NOMO-1 (cell line): ENCODE measurements at regions not wholly inside any gene's neighbourhood (a gene's known extent, or its start where the extent isn't known, plus 50 kb on each side); places are given as distances from the start of the nearest gene placed in this dataset.

Experiments
- DNase-seq, 2 experiments: peaks; one replicate each; lab custom pipeline; 2025; ENCODE audit not compliant: unreplicated experiment in 2 of 2; lab: John Stamatoyannopoulos, UW

DNA sequence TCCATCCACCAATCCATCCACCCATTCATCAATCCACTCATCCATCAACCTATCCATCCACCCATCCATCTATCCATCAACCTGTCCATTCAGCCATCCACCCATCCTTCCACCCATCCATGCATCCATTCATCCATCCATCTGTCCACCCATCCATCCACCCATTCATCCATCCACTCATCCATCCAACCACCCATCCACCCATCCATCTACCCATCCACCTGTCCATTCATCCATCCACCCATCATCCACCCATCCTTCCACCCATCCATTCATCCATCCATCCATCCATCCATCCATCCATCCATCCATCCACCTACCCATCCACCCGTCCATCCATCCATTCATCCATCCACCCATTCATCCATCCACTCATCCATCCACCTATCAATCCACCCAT is 195.8 kb downstream of the NXNL2 start:
- no peak for DNase-seq

DNA sequence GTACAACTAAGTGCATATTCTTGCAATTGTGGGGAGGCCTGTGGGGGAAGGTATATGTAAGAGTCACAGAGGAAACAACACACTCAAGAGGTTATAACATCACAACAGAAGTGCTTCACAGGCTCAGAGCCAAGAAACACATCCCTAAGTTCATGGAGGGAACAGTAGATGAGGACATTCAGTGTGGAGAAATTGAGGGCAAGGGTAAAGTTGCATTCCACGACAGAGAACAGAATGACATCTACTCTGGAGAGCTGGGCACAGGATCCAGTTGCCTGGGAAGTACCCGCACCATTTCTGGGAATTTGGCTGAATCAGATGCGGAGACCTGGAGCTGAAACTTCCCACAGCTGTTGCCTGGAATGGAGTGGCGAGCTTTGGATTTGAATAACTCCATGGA is 197.2 kb downstream of the NXNL2 start:
- no peak for DNase-seq

DNA sequence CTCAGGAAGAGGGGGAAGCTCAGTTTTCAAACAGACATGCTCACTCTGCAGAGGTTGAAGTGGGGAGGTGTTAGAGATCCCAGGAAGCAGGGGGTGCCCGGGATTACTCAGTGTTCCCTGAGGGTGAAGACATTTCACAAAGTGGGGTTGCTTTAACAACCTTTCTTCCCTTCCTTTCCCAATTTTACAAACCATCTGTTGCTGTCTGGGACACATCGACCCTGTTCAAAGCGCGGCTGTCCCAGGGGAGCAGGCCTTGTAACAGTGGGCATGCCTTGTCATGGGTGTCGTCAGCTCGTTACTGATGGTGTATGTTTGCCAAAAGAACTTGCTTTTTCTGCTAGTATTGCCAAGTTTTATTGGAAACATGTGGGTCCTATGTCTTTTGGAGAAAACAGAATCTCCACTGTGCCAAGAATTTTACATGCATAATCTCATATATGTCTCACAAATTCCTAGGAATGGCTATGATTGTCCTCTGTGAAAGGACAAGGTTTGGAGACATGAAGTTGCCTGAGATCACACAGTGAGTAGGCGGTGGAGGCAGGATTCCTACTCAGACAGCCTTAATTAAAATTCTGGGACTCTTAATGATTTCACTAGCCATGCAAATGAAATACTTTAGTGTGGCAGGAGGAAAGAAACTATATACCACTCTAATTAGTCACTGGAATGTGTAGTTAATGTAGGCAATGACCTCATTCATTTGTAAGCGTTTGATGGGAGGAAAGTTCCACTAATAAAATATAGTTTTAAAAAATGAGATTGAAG is 198.9 kb downstream of the NXNL2 start:
- DNase-seq: no peak

DNA sequence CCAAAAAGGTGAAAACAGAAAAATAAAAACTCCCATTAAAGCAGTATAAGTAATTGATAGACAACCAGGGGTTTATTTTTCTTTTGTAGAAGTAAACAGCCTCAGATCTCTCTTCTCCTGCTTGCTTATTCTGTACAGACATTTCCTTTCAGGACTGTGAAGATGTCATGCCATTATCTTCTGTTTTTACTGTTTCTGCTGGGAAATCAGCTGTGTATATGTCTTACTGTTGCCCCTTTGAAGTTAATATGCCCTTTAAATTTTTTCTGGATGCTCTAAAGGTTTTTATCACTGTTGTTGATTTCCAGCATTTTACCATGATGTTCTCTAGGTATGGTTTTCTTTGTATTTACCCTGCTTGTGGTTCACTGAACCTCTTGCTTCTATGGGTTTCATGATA is 199.5 kb downstream of the NXNL2 start:
- no peak for DNase-seq

DNA sequence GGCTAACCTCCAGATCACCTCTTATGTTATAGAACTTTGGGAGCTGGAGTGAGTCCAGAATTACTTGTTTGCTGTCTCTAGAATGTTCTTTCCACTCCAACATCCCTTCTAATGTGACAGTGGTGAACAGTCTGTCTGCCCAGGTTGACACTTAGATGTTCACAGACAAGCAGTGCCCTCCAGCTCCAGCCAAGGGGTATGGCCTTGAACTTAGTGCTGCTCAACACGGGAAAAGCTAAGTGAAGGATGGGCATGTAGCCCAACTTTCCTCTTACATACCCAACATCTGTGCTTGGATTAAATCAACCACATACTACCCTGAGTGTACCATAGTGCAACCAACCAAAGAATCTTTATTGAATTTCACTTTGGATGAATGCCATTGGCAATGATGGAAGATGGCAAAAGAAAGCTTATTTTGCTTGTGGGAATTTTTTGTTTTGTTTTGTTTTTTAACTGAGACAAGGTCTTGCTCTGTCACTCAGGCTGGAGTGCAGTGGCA is 201.2 kb downstream of the NXNL2 start:
- no peak for DNase-seq

DNA sequence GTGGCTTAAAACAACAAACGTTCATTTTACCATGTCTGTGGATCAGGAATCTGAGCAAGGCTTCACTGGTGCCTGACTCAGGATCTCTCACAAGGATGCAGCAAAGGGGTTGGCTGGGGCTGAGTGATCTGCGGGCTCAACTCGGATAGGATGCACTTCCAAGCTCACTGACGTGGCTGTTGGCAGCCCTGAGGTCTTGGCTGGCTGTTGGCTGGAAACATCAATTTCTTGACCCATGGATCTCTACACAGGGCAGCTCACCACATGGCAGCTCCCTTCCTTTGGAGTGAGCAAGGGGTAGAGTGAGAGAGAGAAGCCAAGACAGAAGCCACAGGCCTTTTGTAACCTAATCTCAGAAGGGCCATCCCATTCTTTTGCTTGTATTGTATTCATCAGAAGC is 202.1 kb downstream of the NXNL2 start:
- no peak for DNase-seq

DNA sequence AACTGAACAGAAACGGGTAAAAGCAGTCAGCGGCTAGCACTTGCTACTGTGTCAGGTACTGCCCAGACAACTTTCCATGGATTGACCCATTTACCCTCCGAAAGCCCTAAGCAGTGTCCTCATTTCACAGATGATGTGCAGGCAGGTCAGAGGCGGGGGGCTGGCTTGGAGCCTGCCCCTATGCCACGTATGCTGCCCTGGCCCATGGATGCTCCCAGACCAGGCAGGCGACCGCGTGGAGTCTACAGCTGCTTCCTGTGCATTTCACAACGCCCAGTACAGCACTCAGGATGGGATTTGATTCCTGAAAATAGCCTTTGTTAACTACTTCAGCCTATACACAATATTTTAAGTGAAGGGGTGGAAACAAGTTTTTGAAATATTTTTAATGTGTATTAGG is 202.9 kb downstream of the NXNL2 start:
- no peak for DNase-seq

DNA sequence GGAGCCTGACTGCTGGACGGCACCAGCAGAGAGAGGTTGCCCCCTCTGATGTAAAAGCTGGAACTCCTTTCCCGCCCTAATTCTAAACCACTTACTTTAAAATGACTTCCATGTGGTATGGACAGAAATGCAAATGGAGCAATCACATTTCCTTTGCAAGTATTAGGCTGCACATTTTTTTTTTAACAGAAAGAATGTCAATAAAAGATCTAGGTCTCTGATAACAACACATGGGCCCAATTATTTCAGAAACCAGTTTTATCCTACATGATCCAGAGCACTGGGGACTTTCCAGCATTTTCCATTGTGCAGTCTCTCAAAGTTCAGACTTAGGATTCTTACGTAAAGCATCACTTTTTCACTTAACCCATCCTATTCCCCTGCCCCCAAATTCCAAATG is 203.7 kb downstream of the NXNL2 start:
- no peak for DNase-seq

DNA sequence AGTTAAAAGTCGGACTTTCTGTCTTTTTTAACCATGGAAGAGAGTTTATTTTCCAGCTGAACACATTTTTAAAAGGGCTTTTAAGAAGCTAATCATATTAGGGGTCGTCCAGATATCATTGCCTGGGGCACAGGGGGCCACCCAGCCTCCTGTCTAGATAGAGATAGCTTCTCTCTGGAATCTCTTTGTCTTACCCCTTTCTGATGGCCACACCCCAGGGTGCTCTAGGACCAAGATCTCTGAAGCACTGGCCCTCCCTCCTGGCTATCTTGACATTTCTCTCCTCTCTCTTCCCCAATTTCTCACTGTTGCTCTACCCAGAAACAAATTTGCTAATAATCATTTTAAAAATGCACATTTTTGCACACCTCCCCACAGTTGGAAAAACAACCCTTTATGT is 204.4 kb downstream of the NXNL2 start:
- DNase-seq: no peak

DNA sequence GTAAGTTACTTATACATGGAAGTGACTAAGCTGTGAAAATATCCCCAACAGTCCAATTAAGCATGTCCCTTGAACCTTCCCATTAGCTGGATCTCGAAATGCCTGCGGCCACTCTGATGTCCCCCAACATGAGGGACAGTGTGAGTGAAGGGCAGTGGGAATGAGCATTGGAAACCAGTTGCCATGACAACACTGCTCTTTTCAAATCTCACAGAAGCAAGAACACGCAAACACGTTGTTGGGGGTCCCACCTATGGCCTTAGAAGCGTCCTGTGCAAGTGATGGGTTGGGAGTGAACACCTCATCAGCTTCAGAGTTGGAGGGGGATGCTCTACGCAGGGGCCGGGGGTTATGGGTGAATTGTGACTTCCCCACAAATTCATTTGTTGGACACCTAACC is 205.9 kb downstream of the NXNL2 start:
- no peak for DNase-seq

DNA sequence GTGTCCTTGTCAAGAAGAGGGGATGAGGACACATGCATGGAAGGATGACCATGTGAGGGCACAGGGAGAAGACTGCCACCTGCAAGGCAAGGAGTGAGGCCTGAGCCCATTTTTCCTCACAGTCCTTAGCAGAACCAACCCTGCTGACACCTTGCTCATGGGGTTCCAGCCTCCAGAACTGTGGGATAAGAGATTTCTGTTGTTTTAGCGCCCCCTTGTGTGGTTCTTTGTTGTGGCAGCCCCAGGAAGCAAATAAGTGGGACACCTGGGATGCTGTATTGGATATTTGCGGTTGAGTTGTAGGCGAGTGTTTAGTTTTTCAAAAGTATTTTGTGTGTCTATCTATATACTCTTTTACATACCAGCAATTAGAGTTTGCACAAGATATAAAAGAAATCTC is 206.4 kb downstream of the NXNL2 start:
- DNase-seq: no peak

DNA sequence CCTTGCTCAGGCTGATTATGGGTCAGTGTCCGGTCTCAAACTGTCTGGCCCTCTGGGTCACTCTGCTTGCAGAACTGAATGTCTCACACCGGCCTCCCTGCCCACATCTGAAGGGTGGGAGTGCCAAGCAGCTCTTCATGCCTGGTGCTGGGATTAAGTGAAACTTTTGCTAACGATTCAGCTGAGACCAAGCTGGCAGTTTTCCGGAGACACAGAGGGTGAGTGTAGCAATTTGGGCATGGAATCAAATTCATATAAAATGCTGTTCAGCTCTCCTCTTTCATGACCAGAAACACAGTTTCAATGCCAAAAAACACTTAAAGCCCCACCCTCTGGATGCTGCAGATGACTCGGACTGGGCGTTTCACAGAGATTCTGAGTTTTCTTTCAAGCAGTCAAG is 207.5 kb downstream of the NXNL2 start:
- no peak for DNase-seq

DNA sequence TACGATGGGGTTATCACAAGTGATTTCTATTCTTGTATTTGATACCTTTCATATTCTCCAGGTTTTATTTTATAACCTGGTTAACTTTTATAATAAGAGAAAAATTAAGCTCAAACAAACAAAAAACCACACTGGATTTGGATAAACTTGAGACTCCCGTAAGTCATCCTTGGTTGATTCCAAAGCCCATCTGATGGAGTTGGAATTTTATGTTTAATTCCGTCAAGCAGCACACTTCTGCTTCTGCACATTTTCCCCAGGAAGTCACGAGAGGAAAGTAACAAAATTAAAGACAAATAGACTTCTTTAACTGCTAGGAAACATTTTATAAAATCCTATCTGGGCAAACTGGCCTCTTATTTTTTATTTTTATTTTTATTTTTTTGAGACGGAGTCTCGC is 207.9 kb downstream of the NXNL2 start:
- DNase-seq: no peak

DNA sequence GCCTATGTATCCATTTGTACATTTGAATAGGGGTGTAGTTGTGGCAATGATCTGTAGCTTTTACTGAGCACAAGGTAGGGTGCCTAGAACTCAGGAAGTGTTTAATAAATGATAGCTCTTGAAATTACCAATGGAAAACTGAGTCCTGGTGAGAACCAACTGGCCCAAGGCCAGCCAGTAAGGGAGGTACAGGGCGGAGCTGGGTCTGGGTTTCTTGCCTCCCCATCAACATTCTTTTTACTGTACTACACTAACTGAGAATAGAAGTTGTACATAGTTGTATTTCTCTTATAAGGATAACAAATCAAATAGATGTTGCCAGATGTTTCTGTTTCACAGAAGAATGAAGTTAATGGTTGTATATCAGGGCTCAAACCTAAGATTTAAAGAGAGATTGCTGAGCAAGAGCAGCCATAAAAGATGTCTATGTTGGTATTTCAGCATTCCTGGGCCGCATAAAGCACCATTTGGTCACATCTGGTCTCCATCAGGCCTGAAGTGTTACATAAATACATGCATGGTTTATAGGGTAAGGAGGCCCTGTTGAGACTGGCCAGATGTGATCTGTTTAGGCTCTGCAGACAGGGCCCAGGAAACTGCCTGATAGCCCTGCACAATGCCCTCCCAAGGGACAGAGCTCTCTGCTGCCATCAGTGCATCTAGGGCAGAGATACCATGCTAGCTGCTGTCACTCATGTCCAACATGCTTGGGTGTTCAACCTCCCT is 210.5 kb downstream of the NXNL2 start:
- DNase-seq: no peak

DNA sequence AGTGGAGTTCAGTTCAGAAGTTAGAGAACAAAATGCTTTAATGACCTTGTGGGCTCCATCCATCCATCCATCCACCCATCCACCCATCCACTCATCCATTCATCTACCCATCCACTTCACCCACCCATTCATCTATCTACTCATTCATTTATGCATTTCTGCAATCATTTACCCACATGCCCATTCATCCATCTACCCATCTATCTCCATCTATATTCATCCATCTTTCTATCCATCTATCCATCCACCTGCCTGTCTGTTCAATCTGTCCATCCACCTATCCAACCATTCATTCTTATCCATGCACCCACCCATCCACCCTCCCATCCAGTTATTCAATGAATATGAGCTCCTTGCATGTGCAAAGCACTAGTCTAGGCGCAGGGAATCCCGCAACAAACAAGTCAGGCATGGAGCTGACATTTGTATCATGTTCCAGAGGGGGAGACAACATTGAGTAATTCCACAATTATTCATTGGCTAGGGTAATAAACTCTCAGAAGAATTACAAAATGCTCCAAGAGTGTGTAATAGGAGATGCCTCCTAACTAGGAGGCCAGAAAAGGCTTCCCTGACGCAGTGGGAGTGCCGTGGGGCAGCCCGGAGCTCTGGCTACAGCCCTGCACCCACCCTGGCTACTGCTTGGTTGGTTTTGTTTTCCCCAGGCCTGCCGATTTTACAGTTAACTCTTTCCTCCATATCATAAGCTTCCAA is 211.2 kb downstream of the NXNL2 start:
- DNase-seq: no peak

DNA sequence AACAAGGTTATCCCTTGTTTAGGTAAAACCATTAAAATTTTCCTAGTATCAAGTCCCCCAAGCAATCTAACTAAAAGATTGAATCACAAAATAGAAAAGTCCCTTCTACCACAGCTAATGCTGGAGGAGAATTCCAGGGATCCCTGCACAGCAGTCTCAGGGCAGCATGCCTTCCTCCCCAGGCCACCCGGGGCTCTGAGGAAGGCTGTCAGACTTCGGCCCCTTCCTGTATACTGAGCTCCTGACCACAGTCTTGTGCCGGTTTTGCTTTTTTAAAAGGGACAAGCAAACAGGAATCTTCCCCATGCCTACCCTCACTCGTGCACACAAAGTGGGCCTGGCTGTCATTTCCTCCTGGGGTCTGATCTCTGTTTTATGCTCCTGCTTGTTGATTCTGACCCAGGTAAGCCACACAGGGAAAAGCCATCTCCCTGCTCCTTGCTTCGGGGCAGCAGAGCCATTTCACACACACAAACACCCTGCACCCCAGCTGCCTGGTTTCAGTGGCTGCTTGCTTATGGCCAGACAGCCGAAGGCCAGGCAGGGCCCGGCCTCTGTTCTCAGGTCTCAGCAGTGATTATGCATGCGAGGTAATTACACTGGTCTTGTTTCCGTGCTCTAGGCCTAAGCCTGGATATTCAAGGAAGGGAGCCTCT is 211.9 kb downstream of the NXNL2 start:
- no peak for DNase-seq

DNA sequence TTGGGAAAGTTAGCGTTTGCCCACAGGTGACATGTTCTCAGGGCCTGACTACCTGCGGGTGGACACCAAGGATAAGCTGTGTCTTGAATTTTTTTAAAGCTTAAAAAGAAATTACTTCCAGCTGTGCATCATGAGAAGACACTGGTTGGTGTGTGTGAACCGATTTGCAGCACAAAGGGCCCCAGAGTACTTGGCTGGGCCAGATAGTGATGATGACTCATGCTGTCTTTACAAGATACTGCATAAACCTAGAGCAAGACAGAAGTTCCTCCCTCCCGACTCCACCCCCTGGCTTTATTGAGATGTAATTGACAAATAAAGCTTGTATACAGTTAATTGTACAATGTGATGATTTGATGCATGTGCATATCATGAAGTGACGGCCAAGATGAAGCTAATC is 212.8 kb downstream of the NXNL2 start:
- peak in 1 of 2 experiments; percentile 38 for DNase-seq

DNA sequence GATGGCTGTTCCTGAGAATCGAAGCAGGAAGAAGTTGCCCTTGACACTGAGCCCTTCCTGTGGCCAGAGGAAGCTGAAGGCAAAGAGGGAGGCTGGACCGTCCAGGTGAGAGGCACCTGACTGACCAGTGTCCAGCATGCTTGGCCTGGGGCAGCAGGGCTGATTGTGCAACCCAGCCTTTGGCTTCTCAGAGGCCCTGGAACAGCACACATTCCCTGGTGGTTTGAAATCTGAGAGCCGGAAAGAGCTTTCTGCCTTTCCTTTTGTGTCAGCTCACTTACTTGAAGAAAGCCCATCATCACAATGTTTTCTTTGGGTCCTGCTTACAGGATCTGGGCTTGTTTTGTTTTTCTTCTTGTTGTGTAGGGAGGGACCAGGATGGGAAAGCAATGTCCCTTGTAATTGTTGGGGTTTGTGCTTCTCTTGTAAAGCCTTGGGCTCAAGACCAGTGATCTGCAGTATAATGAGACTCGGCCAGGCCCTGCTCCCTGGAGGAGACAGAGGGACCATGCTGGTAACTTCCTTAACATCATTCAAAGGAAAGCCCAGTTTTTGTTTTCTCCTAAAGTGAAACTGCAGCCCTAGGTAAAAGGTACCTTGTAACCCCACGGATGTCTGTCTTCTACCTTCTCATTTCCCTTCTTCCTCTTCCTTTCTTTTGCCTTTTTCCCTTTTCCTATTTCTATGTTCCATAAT is 213.7 kb downstream of the NXNL2 start:
- DNase-seq: no peak

DNA sequence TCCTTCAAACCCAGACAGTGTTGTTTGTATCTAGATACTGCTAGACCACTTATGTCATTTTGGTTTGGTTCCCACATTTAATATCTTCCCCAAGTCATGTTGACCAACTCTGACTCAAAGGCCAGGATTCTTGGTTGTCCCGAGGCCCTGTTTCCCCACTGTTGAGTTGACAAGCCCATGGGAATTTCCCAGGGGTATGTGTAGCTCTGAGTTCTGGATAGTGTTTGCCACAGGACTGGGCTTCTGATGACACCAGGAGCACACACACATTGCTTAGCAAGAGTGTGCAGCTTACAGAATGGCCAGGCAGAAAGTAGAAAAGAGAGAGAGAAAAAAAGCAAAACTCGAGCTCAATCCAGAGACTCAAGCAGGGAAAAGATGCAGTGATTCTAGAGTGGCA is 214.4 kb downstream of the NXNL2 start:
- no peak for DNase-seq

DNA sequence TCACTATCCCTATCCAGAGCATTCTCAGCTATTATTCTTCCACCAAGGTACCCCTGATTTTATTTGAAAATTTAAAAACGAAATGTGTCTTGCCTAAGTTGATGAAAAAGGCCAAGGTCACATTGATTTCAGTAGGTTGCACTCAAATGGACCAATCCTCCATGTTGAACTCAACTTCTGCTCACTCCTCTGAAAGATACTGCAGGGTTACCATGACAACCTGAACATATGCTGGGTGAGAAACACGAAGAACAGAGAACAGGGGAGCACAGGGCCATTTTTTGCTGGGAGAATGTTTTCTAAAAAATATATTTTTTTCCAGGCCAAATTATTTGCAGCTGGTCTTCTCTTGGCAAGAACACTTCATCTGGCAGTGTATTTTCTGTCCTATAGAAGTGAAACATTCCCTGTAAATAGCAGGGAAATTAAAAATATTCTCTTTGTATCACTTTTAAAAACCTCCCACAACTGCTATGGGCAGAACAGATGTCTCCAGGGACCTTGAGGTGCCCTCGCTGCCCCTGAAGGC is 215.9 kb downstream of the NXNL2 start:
- no peak for DNase-seq
